Astrocyte (in vitro differentiated cells and primary cell): ENCODE measurements at regions not wholly inside any gene's neighbourhood (a gene's known extent, or its start where the extent isn't known, plus 50 kb on each side); places are given as distances from the start of the nearest gene placed in this dataset.

ENCODE experiments used
- DNase-seq: peaks from one replicate; pipeline ENCODE4 v3.0.0-alpha.2; 2010; ENCODE audit warnings: low read depth
- FAIRE-seq: peaks from 2 replicates; lab custom pipeline; 2011; peaks lifted over from hg19 to GRCh38; lab: Jason Lieb, UNC
- H2AFZ ChIP-seq: 2 replicates; pipeline ENCODE4 v1.6.0; 2012; ENCODE audit warnings: low read depth, low read length, inconsistent platforms
- H3K27ac ChIP-seq: 2 replicates; pipeline ENCODE4 v1.5.1; 2011; ENCODE audit warnings: low read depth, low read length, inconsistent platforms
- H3K27me3 ChIP-seq: 2 replicates; pipeline ENCODE4 v1.6.0; 2011; ENCODE audit warnings: low read length, inconsistent platforms; ENCODE audit not compliant: insufficient read depth
- H3K36me3 ChIP-seq: 2 replicates; pipeline ENCODE4 v1.5.1; 2011; ENCODE audit warnings: low read length, inconsistent platforms; ENCODE audit not compliant: insufficient read depth
- H3K4me1 ChIP-seq: 2 replicates; pipeline ENCODE4 v1.5.1; 2011; ENCODE audit warnings: low read length, inconsistent platforms; ENCODE audit not compliant: insufficient read depth
- H3K4me2 ChIP-seq: 2 replicates; pipeline ENCODE4 v1.6.0; 2012; ENCODE audit warnings: low read length, inconsistent platforms
- H3K4me3 ChIP-seq: 2 replicates; pipeline ENCODE4 v1.5.1; 2011; ENCODE audit warnings: low read depth, mild to moderate bottlenecking, low read length, inconsistent platforms; ENCODE audit not compliant: insufficient read depth
- H3K79me2 ChIP-seq: 2 replicates; pipeline ENCODE4 v1.6.0; 2012; ENCODE audit warnings: mild to moderate bottlenecking, low read length, inconsistent platforms; ENCODE audit not compliant: insufficient read depth
- H3K9ac ChIP-seq: 2 replicates; pipeline ENCODE4 v1.6.0; 2012; ENCODE audit warnings: mild to moderate bottlenecking, low read length, inconsistent platforms
- H3K9me3 ChIP-seq: 2 replicates; pipeline ENCODE4 v1.5.1; 2012; ENCODE audit warnings: low read depth, mild to moderate bottlenecking, low read length, inconsistent platforms; ENCODE audit not compliant: insufficient read depth
- H4K20me1 ChIP-seq: 2 replicates; pipeline ENCODE4 v1.6.0; 2012; ENCODE audit warnings: low read length, inconsistent platforms; ENCODE audit not compliant: insufficient read depth
- H3K27ac Mint-ChIP-seq: one replicate; pipeline ENCODE4 v1.8.0; 2021; ENCODE audit warnings: mild to moderate bottlenecking, mixed read lengths; ENCODE audit not compliant: unreplicated experiment
- H3K27me3 Mint-ChIP-seq: one replicate; pipeline ENCODE4 v1.8.0; 2021; ENCODE audit warnings: low read depth, mixed read lengths; ENCODE audit not compliant: unreplicated experiment
- H3K36me3 Mint-ChIP-seq: one replicate; pipeline ENCODE4 v1.8.0; 2021; ENCODE audit warnings: low read depth, mixed read lengths; ENCODE audit not compliant: unreplicated experiment
- H3K4me1 Mint-ChIP-seq: one replicate; pipeline ENCODE4 v1.8.0; 2021; ENCODE audit warnings: low read depth, mixed read lengths; ENCODE audit not compliant: unreplicated experiment
- H3K4me3 Mint-ChIP-seq: one replicate; pipeline ENCODE4 v1.8.0; 2021; ENCODE audit warnings: mild to moderate bottlenecking, moderate library complexity, mixed read lengths; ENCODE audit not compliant: unreplicated experiment
- H3K9me3 Mint-ChIP-seq: one replicate; pipeline ENCODE4 v1.8.0; 2021; ENCODE audit warnings: mild to moderate bottlenecking, mixed read lengths; ENCODE audit not compliant: unreplicated experiment
- CTCF ChIP-seq: IDR thresholded peaks from 2 replicates; pipeline ENCODE4 v1.5.1; 2011; ENCODE audit warnings: low read depth, mild to moderate bottlenecking, inconsistent platforms, low read length, moderate library complexity; ENCODE audit not compliant: insufficient read depth
- EZH2 ChIP-seq: IDR thresholded peaks from 2 replicates; pipeline ENCODE4 v1.6.1; 2012; ENCODE audit warnings: mild to moderate bottlenecking, low read length, inconsistent platforms; ENCODE audit not compliant: insufficient read depth

- DNase-seq (peak; percentile 94), FAIRE-seq (peak; percentile 58)
- Mint-ChIP-seq H3K4me3 (peak overlapping the region; percentile 28), H3K36me3 (no peaks in the 10 kb centered on the region), H3K9me3 (no peaks in the 10 kb centered on the region), H3K27me3 (no peaks in the 10 kb centered on the region), H3K4me1 (peaks cover 42% of the 10 kb centered on the region), H3K27ac (peak overlapping the region; percentile 99)
- TF ChIP-seq EZH2 (no peak), CTCF (no peak)
- no peaks in the 10 kb centered on the region for H3K79me2 ChIP-seq
- H3K4me3 ChIP-seq = peak overlapping the region; percentile 2
- H3K9me3 ChIP-seq = no peaks in the 10 kb centered on the region
- H4K20me1 ChIP-seq = no peaks in the 10 kb centered on the region
- H2AFZ ChIP-seq = no peak overlapping the region
- H3K4me1 ChIP-seq = peaks cover 35% of the 10 kb centered on the region
- no peaks in the 10 kb centered on the region for H3K36me3 ChIP-seq
- H3K9ac ChIP-seq = peak overlapping the region; percentile 69
- peak overlapping the region; percentile 65 for H3K4me2 ChIP-seq
- H3K27ac ChIP-seq = peak overlapping the region; percentile 91
- H3K27me3 ChIP-seq = no peaks in the 10 kb centered on the region
These were observed 978.1 kb upstream of the CDH2 start for GRCh38 chr18:29154758-29155725.

DNA sequence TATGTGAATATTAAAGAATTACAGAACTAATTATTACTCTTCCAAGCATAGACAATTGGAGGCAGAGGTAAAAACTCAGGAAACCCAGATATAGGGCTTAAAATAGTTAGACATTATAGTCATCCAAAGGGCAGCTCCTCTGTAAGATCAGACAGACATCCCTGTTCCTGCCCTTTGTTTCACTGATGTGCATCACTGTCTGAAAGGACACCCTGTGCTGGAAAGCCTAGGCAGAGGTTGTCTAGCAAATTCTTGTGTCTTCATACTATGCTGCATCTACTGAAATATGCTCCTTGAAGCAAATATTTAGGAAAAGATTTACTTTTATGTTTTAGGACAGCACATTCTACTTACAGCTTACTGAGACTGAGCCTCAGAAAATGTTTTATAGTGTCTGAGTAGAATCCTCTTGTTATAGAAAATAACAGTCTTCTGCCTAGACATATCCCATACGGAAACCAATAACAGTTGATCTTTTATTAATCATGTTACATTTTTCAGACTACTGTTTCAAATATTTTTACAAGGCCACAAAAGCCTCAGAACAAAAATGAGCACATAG is 977.3 kb upstream of the CDH2 start:
- H3K4me2 ChIP-seq = peak overlapping the region; percentile 65
- Mint-ChIP-seq H3K27me3 (no peaks in the 10 kb centered on the region), H3K4me3 (peak overlapping the region; percentile 28), H3K9me3 (no peaks in the 10 kb centered on the region), H3K27ac (peak overlapping the region; percentile 99), H3K36me3 (no peaks in the 10 kb centered on the region), H3K4me1 (peaks cover 42% of the 10 kb centered on the region)
- H3K36me3 ChIP-seq = no peaks in the 10 kb centered on the region
- H3K79me2 ChIP-seq = no peaks in the 10 kb centered on the region
- H3K4me1 ChIP-seq = peaks cover 35% of the 10 kb centered on the region
- peak; percentile 73 for DNase-seq
- peak overlapping the region; percentile 91 for H3K27ac ChIP-seq
- TF ChIP-seq EZH2 (no peak), CTCF (no peak)
- H3K4me3 ChIP-seq = no peak overlapping the region
- H2AFZ ChIP-seq = no peak overlapping the region
- no peaks in the 10 kb centered on the region for H3K9me3 ChIP-seq
- peak overlapping the region; percentile 69 for H3K9ac ChIP-seq
- H3K27me3 ChIP-seq = no peaks in the 10 kb centered on the region
- FAIRE-seq = peak; percentile 85
- no peaks in the 10 kb centered on the region for H4K20me1 ChIP-seq
